Natural killer cell (primary cell): ENCODE measurements at regions not wholly inside any gene's neighbourhood (a gene's known extent, or its start where the extent isn't known, plus 50 kb on each side); places are given as distances from the start of the nearest gene placed in this dataset.

Source experiments
- ATAC-seq, 3 donors: fragments of 150-1000 bp in 2 of 3; fragments of 200-7000 bp in 1 of 3; cut with Tn5 transposase; 1 replicate in 1 of 3; 2 replicates in 2 of 3; pipeline ENCODE4 v1.10.0; 2021; ENCODE audit warnings: mild to moderate bottlenecking in 2 of 3, moderate library complexity in 2 of 3
- DNase-seq, 2 donors: peaks; one replicate each; pipeline versions ENCODE4 v3.0.0 to v3.0.0-alpha.2; 2013 to 2021; ENCODE audit warnings: mixed read lengths in 1 of 2
- H3K27ac ChIP-seq: one replicate; pipeline ENCODE4 v1.5.1; 2013; ENCODE audit warnings: mild to moderate bottlenecking, low read length
- H3K27me3 ChIP-seq: one replicate; pipeline ENCODE4 v1.6.1; 2013; ENCODE audit warnings: low read length; ENCODE audit not compliant: control insufficient read depth, insufficient read depth
- H3K36me3 ChIP-seq: one replicate; pipeline ENCODE4 v1.6.1; 2013; ENCODE audit warnings: low read length; ENCODE audit not compliant: control insufficient read depth, insufficient read depth
- H3K4me1 ChIP-seq: one replicate; pipeline ENCODE4 v1.6.1; 2013; ENCODE audit warnings: low read length; ENCODE audit not compliant: control insufficient read depth, insufficient read depth
- H3K4me3 ChIP-seq: one replicate; pipeline ENCODE4 v1.5.1; 2013; ENCODE audit warnings: low read length
- H3K9me3 ChIP-seq: one replicate; pipeline ENCODE4 v1.6.1; 2013; ENCODE audit warnings: low read length; ENCODE audit not compliant: control insufficient read depth, insufficient read depth
- H3K27ac Mint-ChIP-seq, 2 donors: one replicate each; pipeline ENCODE4 v1.8.0; 2022; ENCODE audit warnings: mild to moderate bottlenecking in 2 of 2, mixed read lengths in 2 of 2, moderate library complexity in 1 of 2
- H3K27me3 Mint-ChIP-seq, 2 donors: one replicate each; pipeline ENCODE4 v1.8.0; 2022; ENCODE audit warnings: low read depth in 2 of 2, mixed read lengths in 2 of 2
- H3K36me3 Mint-ChIP-seq: one replicate; pipeline ENCODE4 v1.8.0; 2022; ENCODE audit warnings: mixed read lengths
- H3K4me1 Mint-ChIP-seq, 2 donors: one replicate each; pipeline ENCODE4 v1.8.0; 2022; ENCODE audit warnings: mixed read lengths in 2 of 2
- H3K4me3 Mint-ChIP-seq: one replicate; pipeline ENCODE4 v1.8.0; 2022; ENCODE audit warnings: mild to moderate bottlenecking, moderate library complexity, mixed read lengths
- H3K9me3 Mint-ChIP-seq, 2 donors: one replicate each; pipeline ENCODE4 v1.8.0; 2022; ENCODE audit warnings: mixed read lengths in 2 of 2
- CTCF ChIP-seq: fragments of 200-600 bp; IDR thresholded peaks from one replicate; pipeline ENCODE4 v1.8.0; 2022; ENCODE audit warnings: antibody characterized with exemption
- WGBS: methylation state at CpG from one replicate; pipeline ENCODE4 v1.1.7; 2013; ENCODE audit warnings: missing lambda C conversion rate; ENCODE audit not compliant: insufficient coverage; 5-methylcytosine and 5-hydroxymethylcytosine counted together
- intact Hi-C: fragments of 100-400 bp; cut with micrococcal nuclease; formaldehyde crosslinking; loops from one replicate; pipeline ENCODE4 v1.14.2; 2022

GRCh38 chr4:8696369-8697127 lies 104.0 kb downstream of the CPZ start:
- no peaks in the 10 kb centered on the region for H3K27me3 ChIP-seq
- H3K36me3 ChIP-seq, result no peaks in the 10 kb centered on the region
- TF ChIP-seq CTCF, result no peak
- 83% methylated on average over 10 of the region's 10 CpGs for WGBS
- Mint-ChIP-seq H3K27ac (no peak overlapping the region), H3K9me3 (no peaks in the 10 kb centered on the region), H3K36me3 (no peaks in the 10 kb centered on the region), H3K4me1 (no peaks in the 10 kb centered on the region), H3K4me3 (no peak overlapping the region), H3K27me3 (peaks cover 0 to 4% of the 10 kb centered on the region in 2 donors)
- no peaks in the 10 kb centered on the region for H3K4me1 ChIP-seq
- intact Hi-C loops, result no loop called here
- no peak overlapping the region for H3K27ac ChIP-seq
- ATAC-seq, result no peak
- no peak overlapping the region for H3K4me3 ChIP-seq
- no peaks in the 10 kb centered on the region for H3K9me3 ChIP-seq
- DNase-seq, result no peak

- H3K4me3 Mint-ChIP-seq, result no peak overlapping the region
Observed at GRCh38 chr4:8695237-8696219, 103.0 kb downstream of the CPZ start.

GRCh38 chr4:8694651-8695151 lies 102.1 kb downstream of the CPZ start:
- H3K9me3 ChIP-seq, result no peaks in the 10 kb centered on the region
- H3K27ac Mint-ChIP-seq, result no peak overlapping the region
- no peaks in the 10 kb centered on the region for H3K4me1 Mint-ChIP-seq
- H3K27me3 ChIP-seq, result no peaks in the 10 kb centered on the region
- 58% methylated on average over 10 of the region's 10 CpGs for WGBS
- H3K36me3 Mint-ChIP-seq, result no peaks in the 10 kb centered on the region
- no peak overlapping the region for H3K27ac ChIP-seq
- ATAC-seq, result no peak
- peaks cover 0 to 9% of the 10 kb centered on the region in 2 donors for H3K27me3 Mint-ChIP-seq
- H3K9me3 Mint-ChIP-seq, result no peaks in the 10 kb centered on the region
- no peak overlapping the region for H3K4me3 Mint-ChIP-seq
- no peak overlapping the region for H3K4me3 ChIP-seq
- TF ChIP-seq CTCF, result no peak
- no peaks in the 10 kb centered on the region for H3K36me3 ChIP-seq
- H3K4me1 ChIP-seq, result no peaks in the 10 kb centered on the region
- DNase-seq, result no peak
- intact Hi-C loops, result no loop called here

More at GRCh38 chr4:8695237-8696219, 103.0 kb downstream of the CPZ start:
- Histone ChIP-seq H3K36me3 (no peaks in the 10 kb centered on the region), H3K4me1 (no peaks in the 10 kb centered on the region), H3K27ac (no peak overlapping the region), H3K4me3 (no peak overlapping the region), H3K27me3 (no peaks in the 10 kb centered on the region), H3K9me3 (no peaks in the 10 kb centered on the region)
- no peaks in the 10 kb centered on the region for H3K36me3 Mint-ChIP-seq
- intact Hi-C loops, result no loop called here
- H3K4me1 Mint-ChIP-seq, result no peaks in the 10 kb centered on the region
- WGBS, result 78% methylated on average over 18 of the region's 18 CpGs
- H3K27me3 Mint-ChIP-seq, result peaks cover 0 to 4% of the 10 kb centered on the region in 2 donors
- no peaks in the 10 kb centered on the region for H3K9me3 Mint-ChIP-seq
- ATAC-seq (peak in 1 of 3 donors; percentile 14), DNase-seq (no peak)
- no peak overlapping the region for H3K27ac Mint-ChIP-seq
- TF ChIP-seq CTCF, result no peak
